Left forelimb (tissue), 1 donor: ENCODE measurements at regions not wholly inside any gene's neighbourhood (a gene's known extent, or its start where the extent isn't known, plus 50 kb on each side); places are given as distances from the start of the nearest gene placed in this dataset.

Experiments used
- DNase-seq: peaks from one replicate; pipeline ENCODE4 v3.0.0-alpha.2; 2018; ENCODE audit warnings: low spot score

DNA sequence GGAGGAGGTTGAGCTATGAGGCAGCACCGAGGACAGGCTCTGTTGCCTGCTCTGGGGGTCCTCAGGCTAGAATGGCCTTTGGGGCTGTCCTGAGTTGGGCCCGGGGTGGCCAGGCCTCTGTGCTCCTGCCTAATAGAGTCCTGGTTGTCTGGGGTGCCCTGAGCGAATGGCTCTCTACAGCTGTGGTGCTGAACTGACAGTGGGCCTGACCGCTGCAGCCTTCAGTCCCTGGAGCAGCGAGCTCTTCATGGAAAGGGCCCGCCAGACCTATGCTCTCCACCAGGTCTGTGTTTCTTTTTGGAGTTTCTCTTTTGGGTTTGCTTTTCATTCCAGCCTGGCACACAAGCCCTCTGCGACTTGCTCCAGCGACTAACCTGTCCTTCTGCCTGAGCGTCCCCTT is 679.0 kb upstream of the RAB6C start:
- no peak for DNase-seq

DNA sequence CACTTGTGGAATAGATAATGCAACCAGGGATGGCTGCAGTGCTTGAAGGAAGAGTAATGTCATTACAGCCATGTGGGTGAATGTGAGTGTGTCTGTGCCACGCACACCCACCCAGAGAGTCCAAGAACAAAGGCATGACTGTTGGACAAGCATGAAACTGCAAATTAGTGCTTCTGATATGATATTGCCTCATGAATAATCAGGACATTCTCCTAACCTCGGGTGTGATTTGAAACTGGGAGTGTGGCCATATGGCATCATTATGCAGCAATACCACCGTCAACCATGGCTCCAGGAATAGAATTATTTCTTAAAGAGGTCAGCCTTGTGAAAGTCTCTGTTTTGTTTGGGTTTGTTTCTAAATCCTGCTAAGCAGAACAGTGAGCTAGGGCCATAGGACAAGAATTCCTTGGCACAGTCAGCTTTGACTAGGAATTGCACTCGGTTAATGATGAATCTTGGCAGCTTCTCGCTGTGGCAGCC is 678.0 kb upstream of the RAB6C start:
- no peak for DNase-seq

DNA sequence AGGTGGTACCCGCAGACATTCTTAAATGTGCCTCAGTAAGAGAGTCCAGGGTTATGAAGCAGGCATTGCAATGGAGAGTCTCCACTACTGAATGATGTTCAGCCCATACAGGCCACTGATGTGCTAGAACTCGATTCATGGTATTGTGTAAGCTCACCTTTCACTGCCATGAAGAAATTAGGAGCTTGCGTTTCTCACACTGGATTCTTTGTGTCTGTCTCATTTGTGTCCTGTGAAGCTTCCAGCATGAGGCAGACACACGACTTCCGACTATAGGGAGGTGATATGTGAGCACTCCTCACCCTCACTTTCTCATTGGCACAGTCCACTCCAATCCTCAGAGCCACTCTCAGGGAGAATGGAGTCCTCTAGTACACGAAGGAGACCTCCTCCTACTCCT is 677.4 kb upstream of the RAB6C start:
- DNase-seq, result no peak

DNA sequence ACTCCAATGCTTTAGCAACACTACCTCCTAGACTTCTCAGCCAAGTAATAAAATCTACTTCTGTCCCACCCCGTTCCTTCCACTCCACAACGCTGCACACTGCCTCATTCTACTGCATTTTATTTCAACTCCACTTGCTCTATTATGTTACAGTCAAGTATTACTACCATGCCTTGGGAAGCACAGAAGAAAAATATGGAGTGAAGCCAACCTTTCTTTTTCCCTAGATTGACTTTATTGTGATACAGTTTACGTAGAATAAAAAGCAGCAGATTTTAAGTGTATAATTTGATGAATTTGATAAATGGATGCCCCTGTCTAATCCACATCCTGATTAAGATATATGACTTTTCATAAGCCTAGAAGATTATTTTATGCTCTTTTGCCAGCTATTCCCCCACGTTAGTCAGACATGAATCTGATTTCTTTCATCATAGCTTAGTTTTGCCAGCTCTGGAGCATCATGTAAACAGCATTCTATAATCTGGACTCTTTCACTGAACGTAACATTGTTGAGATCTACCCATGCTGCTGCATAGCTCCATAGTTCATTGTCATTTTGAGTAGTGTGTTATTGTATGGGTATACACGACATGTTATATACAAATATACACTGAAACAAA is 676.8 kb upstream of the RAB6C start:
- no peak for DNase-seq

DNA sequence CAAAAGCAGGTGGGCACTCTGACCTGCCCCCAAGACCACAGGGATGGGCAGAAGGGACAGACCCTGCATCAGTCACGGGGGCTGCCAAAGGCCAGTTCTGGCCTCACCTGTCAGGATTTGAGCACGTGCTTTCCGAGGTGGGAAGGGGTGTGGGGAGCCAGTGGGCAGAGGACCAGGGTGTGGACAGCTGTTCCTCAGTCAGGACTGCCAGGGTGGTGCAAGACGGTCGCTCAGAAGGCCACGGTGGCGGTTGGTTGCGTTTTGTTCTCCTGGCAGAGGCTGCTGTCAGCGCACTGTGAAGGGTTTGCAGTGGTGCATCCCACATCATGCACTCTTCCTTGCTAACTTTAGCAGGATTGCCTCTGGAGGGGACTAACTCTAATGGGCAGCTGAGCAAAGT is 665.3 kb upstream of the RAB6C start:
- no peak for DNase-seq

DNA sequence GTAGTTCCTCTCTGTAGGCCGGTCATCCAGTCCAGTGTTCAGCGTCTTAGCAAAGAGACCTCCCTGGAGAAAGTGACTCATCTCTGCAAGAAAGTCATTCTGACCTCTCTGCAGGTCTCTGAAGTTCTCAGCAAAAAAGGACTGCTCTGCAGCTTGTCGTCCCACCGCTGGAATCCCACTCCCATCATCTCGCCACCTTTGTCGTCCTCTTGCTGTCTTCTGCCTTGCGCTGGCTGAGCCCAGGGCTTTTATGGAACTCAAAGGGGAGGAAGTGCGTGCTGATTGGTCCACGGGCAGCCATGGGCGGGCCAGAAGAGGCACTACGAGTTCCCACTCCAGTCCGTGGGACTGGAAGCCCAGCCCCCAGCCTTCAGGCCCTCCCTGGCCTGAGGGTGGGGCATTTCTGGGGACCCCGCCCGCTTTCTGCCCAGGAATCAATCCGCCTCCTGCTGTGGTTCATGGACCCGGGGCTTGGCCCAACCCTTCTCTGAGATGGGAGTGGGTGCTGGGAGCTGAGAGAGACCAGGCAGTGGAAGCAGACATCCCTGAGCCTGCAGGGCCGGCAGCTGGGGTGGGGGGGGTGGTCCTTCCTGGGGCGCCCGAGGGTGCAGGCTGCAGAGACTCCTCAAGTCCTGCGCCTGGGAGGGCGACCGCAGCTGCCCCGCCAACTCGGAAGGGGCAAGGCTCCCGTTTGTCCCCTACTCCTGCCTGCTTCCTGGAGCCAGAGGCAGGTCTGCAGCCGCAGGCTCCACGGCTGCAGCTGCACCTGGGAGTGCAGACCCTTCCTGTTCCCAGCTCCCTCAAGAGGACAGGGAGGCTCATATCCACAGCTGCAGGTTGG is 660.7 kb upstream of the RAB6C start:
- DNase-seq, result no peak

DNA sequence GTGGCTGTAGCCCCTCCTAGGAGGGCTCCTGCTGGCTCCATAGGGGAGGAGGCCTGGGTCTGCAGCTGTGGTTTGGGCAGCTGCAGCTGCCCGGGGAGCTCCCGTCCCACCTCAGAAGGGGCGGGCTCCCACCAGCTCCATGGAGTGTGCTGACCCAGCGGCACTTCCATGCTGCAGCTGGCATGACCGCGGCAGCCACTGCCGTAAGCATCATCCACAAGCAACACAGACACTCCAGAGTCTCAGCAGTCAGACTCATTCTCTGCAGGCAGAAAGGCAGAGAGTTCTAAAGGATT is 660.1 kb upstream of the RAB6C start:
- DNase-seq, result no peak

DNA sequence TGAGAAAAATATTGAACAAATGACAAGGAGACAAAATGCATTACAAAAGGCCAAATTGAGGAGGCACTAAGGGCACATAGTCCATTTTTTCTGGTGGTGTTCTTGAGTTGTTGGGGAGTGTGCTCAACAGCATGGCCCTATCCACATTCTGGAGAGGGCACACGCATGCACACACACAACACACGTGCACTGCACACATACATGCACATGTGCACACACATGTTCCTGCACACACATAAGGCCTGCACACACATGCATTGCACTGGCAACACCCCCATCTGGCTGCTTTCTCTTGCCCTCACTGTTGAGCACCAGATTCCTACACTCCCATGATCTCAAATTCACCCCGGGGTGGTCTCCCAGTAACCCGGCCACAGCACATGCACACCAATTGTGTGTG is 659.2 kb upstream of the RAB6C start:
- DNase-seq, result no peak

DNA sequence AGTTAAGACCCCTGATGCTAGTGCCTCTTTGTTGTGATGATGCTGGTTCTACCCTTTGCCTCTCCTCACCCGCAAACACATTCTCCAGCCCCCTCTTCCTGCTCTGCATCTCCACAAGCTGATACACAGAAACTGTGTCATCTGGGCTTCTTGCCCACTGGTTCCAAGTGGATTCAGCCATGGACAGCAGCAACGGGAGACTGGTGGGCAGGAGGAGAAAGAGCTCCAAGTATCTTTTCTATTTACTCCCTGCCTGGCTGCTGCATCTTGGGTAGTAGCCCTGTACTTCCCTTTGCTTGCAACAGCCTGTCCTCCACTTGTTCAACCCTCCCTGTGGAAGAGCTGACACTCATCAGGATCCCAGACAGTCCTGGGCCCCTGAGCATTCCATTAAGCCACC is 655.1 kb upstream of the RAB6C start:
- DNase-seq, result no peak

DNA sequence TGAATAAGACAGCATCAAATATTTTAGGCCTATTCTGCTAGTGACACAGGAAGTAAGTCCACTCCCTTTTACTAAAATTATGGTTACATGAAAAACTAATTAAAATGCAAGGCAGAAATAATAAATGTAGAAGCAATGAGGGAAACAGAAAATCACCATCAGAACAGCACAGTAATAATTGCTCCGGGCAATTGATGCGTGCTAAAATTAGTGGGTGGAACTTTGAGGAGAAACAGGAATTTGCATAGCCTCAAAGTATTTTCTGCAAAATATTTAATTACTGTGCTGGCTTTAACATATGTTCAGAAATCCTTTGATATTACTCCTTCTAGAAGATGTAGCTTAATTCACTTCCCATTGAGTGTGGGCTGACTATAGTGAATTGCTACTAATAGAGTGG is 654.3 kb upstream of the RAB6C start:
- DNase-seq, result no peak

DNA sequence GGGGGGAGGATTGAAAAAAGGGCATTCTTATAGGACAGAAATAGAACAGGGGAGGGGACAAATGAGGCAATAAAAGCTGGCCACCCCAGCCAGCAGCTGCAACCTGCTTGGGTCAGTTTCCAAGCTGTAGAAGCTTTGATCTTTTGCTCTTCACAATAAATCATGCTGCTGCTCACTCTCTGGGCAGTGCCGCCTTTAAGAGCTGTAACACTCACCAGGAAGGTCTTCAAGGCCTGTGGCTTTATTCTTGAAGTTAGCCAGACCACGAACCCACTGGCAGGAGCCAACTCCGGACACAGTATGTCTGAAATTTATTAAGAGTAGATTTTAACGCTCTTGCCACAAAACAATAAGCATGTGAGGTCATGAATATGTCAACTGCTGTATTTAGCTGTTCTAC is 649.9 kb upstream of the RAB6C start:
- no peak for DNase-seq

DNA sequence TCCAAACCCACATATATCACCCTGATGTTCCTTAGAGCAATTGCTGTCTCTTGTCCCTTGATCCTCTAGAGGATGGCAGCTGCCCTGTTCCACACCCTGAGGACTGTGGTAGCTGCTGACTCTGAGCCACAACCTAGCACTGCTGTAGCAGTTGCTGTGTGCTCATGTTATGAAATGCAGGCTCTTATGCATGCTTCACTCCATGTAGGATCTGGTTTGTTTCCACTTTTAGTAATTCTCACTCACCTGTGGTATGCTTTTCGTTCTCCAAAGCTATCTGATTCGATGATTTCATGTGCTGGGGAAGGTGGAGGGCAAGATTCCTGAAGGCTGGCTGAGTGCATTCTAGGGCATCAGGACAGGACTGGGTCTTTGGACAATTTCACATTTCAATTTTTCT is 649.0 kb upstream of the RAB6C start:
- no peak for DNase-seq

DNA sequence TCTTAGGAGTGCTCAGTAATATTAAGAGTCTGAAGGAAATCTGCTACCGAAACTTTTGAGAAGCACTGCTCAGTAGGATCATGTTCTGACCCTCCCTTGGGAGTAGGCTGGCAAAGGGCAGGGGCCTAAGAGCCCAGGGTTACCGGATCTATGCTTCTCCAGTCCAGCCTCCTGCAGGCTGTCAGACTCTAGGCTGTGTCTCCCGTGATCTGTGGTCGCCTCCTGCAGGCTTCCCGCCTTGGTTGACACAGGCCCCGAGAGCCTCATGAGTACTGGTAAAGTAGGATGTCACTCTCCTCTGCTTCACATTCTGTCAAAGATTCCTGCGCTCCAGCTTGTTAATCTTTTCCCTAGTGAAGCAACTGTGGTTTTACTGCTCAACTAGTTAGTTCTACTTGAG is 647.8 kb upstream of the RAB6C start:
- DNase-seq, result no peak

DNA sequence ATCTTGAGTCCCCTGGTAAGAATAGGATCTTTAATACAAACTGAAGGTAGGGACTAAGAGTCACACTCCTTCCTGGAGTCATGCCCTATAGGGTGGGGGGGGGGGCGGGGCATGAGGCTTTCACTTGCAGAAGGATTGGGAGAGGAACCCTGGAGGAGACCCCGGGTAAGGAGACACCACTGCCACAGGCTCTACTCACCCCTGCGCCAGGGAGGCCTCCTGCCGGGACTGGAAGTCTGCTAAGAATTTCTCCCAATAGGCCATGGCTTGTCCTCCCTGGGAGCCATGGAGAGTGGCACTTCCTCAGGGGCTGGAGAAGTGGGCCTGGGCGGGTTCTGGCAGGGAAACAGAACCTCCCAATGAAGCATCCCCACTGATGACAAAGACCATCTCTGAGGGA is 645.3 kb upstream of the RAB6C start:
- no peak for DNase-seq

DNA sequence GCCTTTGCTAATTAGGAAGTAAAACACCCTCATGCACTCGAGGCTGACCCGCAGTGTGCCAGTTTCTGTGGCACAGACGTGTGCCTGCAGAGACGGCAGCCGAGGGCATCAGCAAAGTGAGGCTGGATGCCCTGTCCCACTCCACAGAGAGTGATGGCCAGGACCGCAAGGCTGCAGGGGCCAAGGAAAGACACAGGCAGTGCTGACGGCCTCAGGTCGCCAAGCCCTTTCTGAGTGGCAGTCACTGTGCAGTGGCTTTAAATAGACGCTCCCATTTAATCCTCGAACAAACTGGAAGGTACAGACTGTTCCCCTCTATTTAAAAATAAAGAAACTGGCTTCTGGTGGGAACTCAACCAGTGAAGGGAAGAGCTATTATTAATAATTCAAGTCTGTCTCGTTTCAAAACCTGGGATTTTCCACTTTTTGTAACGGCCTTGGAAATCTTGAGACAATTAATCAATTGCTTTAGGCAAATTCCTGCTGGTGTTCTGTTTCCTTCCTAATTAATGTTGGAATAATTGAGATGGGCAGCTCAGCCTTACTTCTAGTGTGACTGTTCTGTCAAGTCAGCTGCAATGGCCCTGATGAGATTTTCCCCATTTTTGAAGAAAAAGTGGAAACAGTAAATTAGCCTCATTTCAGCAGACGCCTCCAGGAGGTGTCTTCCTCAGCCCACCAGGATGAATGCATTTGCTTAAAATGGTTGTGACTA is 644.6 kb upstream of the RAB6C start:
- DNase-seq, result no peak

DNA sequence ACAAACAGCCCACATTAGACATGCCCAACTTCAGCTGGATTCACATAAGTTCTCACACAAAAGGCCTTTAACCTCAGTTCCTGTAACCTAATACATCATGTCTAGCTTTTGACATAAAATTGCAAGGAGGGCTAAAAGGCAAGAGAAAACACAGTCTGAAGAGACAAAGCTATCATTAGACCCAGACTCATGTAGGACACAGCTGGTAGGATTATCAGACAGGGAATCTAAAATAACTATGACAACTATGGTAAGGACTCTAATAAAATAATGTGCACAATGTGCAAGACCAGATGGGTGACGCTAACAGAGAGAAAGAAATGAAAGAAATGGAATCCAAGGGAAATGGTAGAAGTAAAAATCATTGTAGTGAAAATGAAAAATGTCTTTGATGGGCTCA is 643.2 kb upstream of the RAB6C start:
- DNase-seq, result no peak

DNA sequence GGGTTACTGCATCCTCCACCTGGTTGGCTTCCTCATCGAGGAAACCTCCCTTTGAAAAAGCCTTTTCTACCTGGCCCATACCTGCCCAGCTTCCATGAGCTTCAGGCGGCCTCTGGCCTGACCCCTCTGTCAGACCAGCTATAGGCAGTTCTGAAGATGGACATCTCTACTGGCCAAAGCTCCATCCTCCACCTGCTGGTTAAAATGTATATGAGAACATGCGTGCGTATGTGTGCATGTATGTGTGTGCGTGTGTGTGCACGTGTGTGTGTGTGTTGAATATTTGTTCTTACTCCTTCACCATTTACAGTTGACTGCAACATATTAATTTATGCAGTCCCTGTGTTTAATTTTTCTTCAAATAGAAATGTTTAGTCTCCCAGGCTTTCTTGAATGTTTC is 642.4 kb upstream of the RAB6C start:
- no peak for DNase-seq

DNA sequence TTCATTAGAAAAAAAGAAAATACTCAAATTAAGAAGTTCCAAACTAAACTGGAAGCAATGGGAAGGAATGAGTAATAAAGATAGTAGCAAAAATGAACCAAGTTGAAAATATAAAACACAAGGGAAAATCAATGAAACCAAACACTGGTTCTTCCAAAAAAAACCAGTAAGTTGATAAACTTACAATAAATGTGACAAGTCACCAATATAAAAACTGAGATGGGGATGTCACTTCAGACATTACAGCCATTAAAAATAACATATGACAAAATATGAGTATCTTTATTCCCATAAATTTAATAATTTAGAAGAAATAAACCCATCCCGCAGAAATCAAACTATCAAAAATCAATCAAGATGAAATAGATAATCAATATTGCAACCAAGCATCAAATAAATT is 633.9 kb upstream of the RAB6C start:
- no peak for DNase-seq

DNA sequence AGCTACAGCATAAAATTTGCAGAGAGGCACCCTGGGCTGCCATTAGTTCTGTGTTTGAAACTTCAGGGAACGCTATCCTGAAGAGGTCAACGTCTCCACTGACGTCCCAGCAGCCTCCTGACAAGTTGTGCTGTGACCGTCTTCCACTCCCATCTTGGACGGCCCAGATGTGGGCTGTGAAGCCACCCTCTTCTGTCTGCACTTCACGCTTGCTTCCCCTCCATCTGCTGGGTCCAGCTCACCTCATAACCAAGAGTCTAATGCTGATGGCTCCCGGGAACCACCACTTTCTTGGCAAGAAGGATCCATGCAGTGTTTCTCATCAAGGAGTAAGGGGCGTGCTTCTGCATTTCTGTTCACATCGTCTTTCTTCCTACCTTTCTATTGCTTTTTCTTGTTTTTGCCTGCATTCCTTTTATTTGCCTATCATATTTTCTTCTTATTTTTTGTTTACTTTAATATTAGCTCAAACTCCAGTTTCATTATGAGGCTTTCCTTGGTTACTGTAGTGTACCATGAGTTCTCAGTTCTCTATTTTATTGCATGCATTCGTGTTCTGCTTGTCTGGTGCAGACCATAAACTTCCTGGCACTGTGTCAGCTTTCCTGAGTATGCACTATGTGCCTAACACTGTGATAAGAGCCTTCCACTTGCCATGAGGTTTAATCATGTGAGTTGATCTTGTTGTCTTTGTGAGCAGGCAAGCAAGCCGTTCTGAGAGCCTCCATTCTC is 631.8 kb upstream of the RAB6C start:
- DNase-seq, result no peak

DNA sequence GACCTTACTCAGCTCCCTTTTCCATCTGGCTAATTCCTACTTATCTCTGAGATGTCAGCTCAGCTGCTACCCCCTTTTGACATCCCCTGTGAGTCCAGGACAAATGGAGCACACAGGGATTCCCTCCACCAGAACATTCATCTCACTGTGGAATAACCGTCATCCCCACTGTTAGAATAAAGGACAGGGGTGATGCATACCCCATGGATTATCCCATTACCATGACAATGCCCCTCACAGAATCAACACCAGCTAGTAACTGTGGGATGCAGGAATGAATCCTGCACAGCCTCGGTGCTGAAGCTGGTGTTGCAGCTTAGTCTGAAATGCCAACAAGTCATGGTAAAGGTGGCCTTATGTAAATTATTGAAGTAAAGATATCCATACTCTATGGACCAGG is 624.8 kb upstream of the RAB6C start:
- no peak for DNase-seq

DNA sequence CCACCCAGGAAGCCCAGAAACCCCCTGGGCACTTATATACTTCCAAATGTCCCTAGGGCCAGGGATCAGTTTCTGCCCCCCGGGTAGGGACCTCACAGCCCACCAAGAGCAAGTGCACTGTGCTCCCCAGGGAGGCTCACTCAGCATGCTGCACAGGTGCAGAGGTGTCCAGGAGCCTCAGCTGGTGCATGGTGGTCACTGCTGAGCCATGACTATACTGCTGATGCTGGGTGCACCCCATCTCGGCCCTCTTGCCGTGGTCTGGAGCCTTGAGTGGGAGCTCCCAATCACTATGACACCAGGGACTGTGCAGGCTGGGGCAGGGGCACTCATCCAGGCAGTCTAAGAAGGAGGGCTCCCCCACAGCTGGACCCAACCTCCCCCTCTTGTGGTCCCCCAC is 617.8 kb upstream of the RAB6C start:
- no peak for DNase-seq

DNA sequence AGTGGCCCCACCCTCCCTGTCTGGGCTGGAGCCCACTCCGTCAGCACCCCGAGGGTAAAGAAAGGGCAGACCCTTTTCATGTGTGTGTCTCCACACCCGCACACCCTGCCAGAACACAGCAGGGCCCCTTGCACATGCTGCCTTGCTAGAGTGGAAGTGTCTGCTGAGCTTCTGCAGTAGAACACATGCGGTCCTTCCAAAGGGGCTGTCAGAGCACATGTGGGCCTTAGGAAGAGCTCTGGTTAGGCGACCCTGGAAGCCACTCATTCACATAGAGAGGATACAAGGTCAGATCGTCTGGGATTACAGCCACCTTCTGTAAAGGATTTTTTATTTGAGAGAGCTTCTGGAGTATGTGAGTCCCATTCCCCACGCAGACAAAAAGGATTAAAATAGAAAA is 613.2 kb upstream of the RAB6C start:
- DNase-seq, result no peak

DNA sequence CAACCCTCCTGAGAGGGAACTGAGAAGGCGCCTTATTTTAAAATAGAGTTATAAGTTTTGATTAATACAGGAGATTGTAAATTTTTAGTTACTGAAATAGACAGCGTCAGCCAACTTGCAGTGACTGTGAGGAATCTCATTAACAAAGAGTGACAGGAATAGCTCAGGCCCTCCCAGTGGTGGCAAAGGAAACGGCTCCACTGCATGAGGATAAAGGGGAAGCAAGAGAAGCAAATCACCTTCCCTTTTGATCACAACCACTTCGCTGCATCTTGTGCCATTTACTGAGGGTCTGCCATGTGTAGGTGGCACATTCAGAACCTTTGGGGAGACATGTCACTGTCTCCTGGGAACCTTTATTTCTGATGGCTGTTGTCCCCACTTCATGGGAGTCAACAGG is 612.4 kb upstream of the RAB6C start:
- no peak for DNase-seq
